ENCODE measurements at regions not wholly inside any gene's neighbourhood (a gene's known extent, or its start where the extent isn't known, plus 50 kb on each side); places are given as distances from the start of the nearest gene placed in this dataset.

DNA sequence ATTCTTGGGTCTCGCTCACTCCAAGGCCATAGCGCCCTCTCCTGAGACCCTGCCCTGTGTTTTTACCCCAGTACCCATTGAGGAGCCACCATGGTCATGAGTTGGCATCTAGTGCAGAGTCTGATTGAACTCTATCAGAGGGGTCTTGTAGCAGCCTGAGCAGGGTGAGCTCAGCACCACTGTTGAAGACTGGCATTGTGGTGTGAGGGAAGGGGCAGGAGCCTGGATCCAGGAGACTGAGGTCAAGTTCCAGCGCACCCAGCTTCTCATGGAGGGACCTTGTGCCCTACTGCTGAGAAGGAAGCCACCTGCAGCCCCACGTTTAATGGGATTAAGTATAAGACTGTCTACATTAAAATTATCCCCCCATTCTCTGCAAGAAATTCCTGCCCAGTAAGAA lies 65.8 kb upstream of the LARS2 start:
- TF ChIP-seq NFRKB (IDR thresholded peaks at IDR 0.05) = no peak
- no peak for TF ChIP-seq FOXM1 (IDR thresholded peaks at IDR 0.05; ENCODE audit: borderline replicate concordance)
